Suprapubic skin (tissue), 4 donors: ENCODE measurements at regions not wholly inside any gene's neighbourhood (a gene's known extent, or its start where the extent isn't known, plus 50 kb on each side); places are given as distances from the start of the nearest gene placed in this dataset.

ENCODE experiments used
- EP300 ChIP-seq: sonication (generic); formaldehyde crosslinking; IDR thresholded peaks from one replicate; pipeline ENCODE4 v1.6.1; 2017; ENCODE audit warnings: antibody characterized with exemption
- POLR2A ChIP-seq, 2 donors: fragments of 450-650 bp; IDR thresholded peaks; one replicate each; pipeline ENCODE4 v1.6.1; 2017; ENCODE audit warnings: antibody characterized with exemption in 2 of 2, mild to moderate bottlenecking in 2 of 2, moderate library complexity in 2 of 2
- POLR2AphosphoS5 ChIP-seq, 3 donors: sonication (generic); formaldehyde crosslinking; IDR thresholded peaks; one replicate each; pipeline ENCODE4 v1.6.1; 2017; ENCODE audit warnings: antibody characterized with exemption in 3 of 3
- TF ChIP-seq, protein P1 (sequence below), 2 donors: fragments of 200-600 bp in 1 of 2; fragments of 450-650 bp in 1 of 2; sonication (generic) in 1 of 2; IDR thresholded peaks; one replicate each; pipeline ENCODE4 v1.5.1; 2016 to 2019; ENCODE audit warnings: antibody characterized with exemption in 2 of 2, mild to moderate bottlenecking in 1 of 2, moderate library complexity in 1 of 2

- TF ChIP-seq, protein P1, sequence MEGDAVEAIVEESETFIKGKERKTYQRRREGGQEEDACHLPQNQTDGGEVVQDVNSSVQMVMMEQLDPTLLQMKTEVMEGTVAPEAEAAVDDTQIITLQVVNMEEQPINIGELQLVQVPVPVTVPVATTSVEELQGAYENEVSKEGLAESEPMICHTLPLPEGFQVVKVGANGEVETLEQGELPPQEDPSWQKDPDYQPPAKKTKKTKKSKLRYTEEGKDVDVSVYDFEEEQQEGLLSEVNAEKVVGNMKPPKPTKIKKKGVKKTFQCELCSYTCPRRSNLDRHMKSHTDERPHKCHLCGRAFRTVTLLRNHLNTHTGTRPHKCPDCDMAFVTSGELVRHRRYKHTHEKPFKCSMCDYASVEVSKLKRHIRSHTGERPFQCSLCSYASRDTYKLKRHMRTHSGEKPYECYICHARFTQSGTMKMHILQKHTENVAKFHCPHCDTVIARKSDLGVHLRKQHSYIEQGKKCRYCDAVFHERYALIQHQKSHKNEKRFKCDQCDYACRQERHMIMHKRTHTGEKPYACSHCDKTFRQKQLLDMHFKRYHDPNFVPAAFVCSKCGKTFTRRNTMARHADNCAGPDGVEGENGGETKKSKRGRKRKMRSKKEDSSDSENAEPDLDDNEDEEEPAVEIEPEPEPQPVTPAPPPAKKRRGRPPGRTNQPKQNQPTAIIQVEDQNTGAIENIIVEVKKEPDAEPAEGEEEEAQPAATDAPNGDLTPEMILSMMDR (IDR thresholded peaks at IDR 0.05), result no peak
- TF ChIP-seq EP300 (no peak), POLR2AphosphoS5 (IDR thresholded peaks at IDR 0.05) (no peak), POLR2A (IDR thresholded peaks at IDR 0.05) (no peak)
Measured at GRCh38 chr14:71414631-71415403, 507.6 kb downstream of the PCNX1 start.
